ENCODE measurements at regions not wholly inside any gene's neighbourhood (a gene's known extent, or its start where the extent isn't known, plus 50 kb on each side); places are given as distances from the start of the nearest gene placed in this dataset.

DNA sequence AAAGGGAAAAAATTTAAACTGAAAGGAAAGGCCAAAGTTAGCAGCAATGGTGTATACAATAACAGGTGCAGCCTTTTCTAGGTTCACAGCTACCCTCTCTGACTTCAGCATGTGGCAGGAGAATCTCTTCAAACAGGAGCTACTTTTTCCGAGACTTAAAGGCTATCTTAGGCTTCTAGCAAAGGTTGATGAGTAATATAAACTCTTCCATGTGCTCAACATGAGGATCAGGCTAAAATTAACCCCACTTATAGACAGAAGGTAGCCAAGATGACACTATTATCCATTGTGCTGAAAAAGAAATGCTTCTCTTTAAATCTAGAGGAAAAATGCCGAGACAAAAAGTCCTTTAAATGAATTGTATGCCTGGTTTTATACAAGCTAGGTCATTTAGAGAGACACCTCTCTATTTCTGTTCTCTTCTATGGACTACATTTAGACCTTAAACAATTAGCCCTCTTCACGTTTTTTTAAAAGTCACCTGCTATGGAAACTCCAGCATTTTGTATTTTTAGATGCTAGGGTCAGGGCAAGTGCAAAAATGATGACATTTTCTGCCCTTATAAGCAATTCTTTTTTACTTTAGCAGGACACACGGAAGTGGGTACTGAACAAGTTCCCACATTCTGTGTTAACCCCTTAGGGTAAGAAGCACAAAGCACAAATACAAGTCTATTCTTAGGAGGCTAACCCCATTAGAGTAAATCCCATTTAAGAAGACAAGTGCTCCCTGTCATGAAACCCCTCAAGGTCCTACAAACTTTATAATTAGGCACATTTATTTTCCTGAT is 216.8 kb upstream of the CITED2 start:
- no peak for DNase-seq

DNA sequence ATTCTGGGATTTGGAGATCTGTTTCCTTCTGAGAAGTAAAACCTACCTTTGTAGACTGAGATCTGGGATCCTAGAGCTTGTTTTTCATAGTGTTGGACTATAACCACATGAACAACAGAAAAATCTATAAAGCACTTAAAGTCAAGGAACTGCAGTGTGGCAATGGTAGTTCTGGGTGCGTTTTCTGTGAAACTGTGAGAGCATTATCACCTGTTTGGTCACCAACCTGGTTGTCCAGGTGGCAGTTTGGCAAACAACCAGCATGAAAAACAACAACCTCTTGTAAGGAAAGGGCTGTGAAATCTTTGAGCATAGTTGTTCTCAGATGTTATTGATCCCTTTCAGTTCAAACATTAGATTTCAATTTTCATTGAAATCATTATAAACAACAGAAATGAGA is 215.8 kb upstream of the CITED2 start:
- DNase-seq: no peak

DNA sequence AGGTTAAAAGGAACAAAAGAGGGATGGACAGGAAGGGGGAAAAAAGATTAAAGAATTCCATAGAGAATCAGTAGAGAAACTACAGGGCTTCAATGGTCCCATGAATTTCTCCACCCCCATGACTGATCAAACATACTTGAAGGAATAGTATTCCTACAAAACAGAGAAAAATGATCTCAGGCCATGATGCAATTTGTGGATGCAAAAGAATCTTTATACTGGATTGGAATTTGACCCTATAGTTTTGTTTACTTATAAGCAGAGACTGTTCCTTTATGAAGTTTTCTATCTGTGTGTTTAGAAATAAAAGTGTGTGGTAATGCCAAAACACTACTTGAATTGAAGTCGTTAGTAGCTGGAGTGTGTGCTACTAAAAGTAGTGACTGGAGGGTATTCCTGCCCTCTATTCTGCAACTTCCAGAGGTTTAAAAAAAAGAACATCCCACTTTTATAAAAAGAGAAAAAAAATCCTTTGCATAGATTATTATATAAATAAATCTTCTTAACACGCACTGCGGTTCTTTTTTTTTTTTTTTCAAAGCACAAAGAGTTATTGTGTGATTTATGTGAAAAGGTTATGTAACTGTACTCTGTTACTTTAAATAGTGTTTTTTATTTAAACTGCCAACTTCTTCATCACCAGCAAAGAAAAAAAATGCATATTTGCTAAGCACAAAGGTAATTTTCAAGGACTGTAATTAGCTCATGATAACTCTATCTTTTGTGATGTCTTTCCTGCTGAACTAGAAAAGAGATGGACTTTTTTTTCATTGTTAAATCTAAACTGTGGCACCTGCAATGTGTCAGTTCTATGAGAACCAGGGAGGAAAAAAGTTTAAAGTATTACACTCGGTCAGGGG is 214.5 kb upstream of the CITED2 start:
- DNase-seq: no peak

DNA sequence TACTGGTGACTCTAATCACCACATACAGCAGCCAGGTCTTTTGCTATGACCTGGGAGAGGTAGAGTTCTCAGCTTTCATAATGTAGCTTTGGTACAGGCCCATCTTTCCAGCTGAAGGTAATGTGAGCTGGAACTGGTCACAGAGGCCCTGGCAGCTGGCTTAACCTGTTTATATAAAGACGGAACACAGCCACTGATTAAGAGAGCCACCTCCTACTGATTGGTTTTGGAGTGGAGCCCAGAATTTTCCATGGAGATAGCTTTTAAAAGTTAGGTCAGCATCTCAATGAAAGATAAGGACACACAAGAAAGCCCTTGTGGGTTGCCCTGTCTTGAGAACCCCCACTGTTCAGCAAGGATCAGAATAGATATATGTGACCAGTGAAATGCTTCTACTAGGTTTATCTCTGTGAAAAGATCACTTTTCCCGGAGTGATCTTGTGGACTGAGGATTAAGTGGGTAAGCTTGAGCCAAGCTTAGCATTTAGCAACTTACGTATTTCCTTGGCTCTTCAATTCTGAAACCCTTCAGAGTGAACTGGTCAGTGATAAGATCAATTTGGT is 213.7 kb upstream of the CITED2 start:
- DNase-seq: no peak

DNA sequence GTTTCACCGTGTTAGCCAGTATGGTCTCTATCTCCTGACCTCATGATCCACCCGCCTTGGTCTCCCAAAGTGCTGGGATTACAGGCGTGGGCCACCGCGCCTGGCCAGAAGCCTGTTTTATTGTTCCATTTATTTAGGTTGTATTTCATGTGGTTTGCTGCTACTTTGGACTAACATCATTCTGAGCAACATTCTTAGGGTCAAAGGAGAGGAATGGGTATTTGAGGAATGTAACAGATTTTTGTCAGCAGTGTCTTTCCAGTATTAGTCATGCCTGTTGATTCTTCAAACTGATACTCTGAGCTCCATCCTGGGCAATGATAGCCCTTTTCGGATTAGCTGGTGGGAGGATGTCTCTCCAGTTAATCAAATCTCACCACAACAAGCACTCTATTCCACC is 213.0 kb upstream of the CITED2 start:
- no peak for DNase-seq

DNA sequence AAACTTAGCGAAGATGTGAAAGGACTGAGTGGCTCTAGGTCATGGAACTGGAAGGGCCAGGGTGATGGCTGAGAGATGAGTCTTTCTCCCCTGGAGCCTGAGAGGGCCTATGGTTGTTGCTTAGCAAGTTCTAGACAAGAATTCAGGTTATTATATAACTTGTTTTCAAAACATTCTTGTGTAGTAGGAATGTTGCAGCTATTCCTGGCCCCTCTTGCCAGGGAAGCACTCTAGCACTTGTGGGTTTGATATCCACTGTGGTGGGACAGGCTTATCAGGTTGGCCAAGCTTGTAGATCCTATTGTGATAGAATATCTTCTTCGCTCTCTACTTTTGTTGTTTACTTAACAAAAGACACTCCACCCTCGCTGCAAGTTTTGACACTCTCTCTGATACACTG is 211.8 kb upstream of the CITED2 start:
- DNase-seq: no peak

DNA sequence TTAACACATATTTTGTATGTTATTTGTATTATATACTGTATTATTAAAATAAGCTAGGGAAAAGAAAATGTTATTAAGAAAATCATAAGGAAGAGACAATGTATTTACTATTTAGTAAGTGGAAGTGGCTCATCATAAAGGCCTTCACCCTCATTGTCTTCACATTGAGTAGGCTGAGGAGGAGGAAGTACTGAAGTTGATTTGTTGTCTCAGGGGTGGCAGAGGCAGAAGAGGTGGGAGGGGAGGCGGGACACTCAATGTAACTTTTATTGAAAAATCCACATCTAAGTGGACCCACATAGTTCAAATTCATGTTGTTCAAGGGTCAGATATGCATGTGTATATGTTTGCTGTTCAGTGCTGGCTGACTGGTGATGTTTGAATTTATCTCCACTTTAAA is 210.2 kb upstream of the CITED2 start:
- DNase-seq: no peak

DNA sequence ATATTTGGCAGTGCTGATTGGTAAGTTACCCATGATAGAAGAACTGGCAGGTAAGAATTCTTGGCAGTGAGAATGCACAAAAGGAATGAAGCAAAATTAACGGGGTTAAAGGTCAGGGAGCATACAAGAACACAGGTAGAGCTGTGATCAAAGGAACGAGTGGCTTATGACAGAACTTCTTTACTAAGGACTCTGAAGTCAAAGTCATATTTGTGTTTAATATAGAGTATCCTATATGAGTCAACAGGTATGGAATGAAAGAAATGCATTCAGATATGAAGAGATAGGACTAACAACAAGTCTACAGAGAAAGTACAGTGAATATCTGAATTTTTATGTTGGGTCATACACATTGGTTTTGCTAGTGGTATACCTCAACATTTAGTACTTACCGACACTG is 209.0 kb upstream of the CITED2 start:
- DNase-seq: no peak

DNA sequence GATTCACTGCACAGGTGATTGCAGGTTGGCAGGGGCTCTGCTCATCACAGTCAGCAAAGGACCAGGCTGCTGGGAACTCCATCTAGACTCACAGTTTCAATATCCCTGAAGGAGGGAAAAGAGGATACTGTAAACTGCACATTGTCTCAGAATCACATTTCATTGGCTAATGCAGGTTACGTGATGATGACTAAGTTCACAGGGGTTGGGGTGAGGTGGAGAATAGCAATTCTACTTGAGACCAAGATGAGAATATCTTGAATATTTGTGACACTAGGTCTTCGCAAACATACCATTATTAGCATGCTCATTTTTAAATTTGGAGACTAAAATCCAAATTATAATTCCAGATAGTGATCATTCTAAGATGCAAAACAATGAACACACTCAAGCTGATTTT is 208.5 kb upstream of the CITED2 start:
- DNase-seq: no peak

DNA sequence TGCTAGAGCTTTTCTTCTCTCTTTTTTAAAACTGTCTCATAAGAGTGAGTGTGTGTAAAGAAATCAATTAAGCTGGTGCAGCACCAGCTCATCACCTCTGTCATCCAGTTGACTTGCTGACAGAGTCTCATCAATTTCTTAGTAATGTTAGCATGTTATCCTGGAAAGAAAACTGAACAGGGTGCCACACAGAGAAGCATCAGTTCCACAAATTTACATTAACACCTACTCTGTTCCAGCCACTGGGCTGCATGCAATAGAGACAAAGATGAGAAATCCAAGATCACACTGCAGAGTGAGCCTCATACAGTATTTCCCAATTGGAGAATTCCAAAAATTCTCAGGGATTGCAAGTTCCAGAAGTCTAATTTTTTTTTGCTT is 207.0 kb upstream of the CITED2 start:
- DNase-seq: no peak

DNA sequence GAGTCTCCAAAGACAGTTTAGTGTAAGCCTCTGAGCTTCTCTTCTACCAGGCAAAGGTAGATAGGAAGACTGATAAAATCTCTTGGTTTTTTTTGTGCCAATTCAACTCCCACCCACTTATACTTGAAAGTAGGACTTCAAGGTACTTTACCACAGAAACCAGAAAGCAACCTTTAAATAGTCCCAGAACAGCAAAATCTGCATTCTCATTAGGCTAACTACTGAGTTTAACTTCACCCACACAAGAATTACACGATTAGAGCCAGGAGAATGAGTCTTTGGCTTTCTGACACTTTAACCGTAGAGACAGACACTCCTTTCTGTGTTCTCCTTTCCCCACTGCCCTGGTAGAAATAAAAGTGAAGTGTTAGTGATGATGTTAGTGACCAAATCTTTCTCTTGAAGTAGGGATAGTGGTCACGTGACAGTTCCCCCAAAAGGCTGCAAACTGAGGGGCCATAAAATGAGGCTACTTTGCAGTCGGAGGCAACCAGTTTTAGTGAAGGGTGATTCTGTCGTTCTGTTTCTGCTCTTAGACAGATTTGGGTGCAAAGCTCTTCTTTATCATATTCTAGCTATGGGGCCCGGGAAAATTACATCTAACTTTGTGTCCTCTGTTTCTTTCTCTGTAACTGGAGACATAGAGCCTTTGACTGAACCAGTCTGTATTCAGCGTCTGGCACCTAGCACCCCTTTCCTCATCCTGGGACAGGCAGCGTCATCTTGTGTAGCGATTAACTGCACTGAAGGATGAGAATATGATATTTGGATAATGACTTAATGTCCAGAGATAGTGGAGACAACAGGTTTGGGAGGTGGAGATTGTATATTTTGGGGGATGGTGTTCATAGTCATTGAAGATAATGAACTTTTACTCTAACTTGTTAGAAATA is 206.4 kb upstream of the CITED2 start:
- DNase-seq: peak; percentile 1

DNA sequence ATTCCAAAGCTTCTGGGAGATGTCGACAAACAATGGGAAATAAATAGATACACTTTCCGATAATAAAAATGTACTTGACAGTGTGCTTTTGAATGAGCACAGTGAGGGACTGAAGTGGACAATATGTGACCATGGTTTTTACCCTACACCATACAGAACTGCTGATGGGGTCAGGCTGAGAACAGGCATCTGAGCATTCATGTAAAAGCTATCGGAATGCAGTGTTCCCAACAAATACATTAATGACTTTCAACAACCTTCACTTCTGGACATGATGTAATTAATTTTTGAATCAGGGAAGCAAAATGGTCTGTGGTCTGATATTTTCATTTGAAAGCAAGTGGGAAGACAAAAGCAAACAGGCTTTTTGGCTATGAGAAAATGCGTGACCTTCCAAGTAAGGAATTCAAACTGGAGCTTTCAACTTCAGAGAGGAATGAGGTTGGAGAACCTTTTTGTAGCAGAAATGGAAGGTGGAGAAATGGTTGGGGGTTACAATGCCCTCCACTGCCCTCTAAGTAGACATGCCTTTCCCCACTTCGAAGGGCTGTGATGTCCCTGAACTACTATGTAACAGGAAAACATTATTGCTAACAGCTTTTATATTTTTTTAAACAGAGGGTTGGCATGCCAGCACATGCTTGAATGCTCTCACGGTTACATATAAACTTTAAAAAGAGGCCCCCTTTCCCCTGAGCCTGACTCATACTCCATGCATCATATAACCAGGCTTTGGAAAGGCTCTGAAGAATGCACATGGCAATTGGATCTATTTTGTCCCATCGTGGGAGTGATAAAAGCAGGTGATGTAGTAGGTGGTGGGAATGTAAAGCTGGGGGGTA is 203.5 kb upstream of the CITED2 start:
- no peak for DNase-seq

DNA sequence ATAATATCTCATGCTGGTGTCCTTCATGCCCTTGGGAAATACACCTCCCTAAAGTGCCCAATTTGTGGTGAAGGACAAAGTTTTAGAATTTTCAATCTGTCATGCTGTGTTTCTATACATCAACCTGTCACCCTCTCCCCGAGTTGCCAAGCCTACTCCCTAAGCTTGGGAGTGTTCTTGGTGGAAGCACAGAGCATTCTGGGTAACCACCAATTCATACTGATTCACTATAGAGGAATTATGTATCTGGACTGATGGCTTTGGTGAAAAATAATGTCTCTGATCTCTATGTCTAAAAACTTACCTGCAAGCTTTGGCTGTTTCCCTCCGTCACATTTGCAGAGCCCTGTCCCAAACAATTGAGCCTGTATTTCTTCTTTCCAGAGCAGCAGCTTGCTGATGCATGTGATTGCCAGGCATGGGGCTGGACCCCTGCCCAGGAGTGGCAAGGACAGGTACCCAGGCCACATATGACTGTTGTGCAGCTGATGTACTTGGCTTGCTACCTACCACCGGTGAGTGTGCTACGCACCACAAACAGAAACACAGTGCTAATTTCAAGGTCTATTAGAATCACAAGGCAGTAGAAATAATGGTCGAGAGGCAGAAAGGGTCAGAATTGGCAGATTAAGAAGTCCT is 202.8 kb upstream of the CITED2 start:
- no peak for DNase-seq

DNA sequence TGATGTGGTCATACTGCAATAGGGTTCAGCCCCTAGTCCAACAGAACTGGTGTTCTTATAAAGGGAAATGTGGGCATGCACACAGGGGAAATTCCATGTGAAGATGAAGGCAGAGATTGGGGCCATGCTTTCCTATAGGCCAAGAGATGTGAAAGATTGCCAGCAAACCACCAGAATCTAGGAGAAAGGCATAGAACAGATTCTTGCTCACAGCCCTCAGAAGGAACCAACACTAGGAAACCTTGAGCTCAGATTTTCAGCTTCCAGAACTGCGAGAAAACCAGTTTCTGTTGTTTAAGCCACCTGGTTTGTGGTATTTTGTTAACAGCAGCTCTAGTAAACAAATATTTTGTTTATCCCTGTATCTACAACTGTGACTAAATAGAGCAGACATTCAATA is 197.6 kb upstream of the CITED2 start:
- DNase-seq: no peak

DNA sequence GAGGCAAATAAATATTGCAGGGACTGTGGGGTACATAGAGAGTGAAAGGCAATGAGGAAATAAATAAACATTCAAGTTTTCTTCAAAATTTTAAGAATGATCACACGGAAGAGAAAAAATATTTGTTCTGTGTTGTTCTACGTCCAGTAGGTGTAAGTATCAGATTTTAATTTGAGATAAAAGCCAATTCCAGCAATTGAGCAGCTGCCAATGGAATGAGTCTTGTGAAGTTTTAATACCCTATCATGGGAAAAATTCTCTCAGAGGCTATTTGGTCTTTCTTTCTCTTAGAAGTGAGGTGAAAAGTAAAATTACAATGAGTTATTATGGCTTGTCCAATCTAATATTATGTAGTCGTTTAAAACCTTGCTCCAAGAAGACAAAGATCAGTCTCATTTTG is 195.7 kb upstream of the CITED2 start:
- DNase-seq: no peak

DNA sequence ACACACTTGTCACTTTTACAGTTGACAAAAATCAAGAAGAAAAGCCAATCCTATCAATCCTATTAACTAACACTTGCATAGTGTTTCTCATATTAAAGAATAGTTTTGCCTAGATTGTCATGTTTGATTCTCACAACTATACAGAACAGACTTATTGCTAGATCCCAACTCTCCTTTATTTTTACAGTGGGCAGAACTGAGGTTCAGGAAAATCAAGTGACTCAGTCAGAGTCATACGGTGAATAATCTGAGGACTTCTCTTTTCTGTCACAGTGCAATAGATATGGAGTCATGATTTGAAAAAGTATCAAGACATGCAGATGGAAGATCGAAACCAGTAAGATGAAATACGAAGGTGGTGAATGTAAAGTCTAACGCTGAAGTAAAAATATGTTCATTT is 195.1 kb upstream of the CITED2 start:
- no peak for DNase-seq

DNA sequence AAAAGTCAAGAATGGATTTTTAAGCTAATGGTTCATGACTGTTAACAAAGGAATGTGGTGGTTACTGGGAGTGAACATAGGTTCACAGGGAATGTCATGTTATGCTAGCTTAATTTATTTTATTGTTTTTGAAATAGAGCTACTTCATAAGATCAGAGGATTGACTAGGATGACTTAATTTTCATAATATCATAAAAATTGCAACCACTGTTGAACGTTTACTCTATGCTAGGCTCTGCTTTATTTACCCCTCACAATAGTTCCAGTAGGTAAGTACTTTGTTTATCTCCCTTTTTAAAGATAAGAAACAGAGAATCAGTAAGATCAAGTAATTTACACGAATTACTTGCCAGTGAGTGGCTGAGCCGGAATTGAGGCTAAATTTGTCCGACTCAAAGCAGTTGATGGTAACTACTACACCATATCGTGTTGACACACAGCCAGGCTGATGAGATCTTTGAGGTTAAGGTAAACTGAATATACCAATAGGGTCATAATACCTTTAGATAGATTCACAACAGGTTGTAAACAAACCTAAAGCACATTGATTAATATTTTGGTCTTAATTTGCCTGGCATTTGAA is 194.6 kb upstream of the CITED2 start:
- no peak for DNase-seq

DNA sequence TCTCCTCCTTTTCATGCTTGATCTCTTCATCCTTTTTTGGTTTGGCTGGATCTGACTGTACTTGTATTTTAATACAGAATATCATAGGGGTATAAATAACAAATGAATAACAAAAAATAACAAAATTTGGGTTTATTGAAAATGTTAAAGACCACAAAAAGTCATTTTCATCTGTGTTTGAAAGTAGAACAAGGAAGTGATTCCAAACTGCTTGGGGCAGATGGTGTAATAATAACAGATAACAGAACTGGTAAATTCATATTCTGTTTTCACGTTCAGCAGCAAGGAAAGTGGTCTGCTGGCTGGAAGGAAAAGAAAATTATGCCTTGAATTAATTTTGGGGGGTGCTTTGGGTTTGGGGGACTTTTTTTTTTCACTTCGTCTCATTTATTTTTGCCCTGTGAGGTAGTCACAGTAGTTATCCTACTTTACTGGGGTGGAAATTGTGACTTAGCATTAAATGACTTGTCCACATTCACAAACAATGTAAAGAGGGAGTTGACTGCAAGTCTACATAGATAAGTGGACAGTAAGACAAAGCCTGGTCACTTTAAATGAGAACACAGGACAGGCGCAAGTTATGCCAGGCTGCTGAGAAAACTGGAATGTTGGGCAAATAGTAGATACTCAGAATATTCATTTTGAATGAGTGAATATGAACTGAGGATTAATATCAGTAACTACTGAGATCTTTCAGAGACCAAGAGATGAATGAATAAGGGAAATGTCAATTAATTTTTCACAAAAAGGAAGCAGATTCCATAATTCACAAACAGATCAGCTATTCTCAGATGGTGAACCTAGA is 193.9 kb upstream of the CITED2 start:
- no peak for DNase-seq

DNA sequence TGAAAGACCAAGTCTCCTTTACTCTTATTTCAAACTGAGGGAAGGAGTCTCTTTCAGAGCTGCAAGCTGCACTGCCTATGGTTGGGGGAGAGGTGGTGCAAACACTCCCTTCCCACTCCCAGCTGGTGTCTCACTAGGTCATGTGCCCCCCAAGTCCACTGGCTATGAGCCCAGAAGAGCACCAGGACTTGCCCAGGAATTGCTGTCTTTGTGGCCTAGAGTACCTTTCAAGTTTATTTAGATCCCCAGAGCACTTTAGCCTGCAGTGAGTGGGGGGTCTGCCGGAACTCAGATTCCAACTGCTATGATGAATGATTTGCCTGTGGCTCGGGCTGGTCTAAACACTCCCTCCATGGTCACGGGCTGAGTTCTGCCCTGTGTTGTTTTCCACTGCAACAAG is 192.6 kb upstream of the CITED2 start:
- no peak for DNase-seq

DNA sequence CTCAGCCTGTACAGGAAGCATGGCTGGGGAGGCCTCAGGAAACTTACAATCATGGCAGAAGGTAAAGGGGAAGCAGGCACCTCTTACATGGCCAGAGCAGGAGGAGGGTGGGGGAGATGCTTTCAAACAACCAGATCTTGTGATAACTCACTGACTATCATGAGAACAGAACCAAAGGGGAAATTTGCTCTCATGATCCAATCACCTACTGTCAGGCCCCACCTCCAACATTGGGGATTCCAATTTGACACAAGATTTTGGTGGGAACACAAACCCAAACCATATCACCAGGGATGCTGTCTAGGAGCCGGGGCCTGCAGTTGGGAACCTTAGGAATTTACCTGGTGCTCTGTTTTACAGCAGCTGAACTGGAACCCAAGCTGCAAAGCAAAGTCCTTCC is 191.1 kb upstream of the CITED2 start:
- no peak for DNase-seq

All from CD4-positive, alpha-beta T cell treated with Interleukin-21 for 1 hour (primary cell).